GM23338 (cell line): ENCODE measurements at regions not wholly inside any gene's neighbourhood (a gene's known extent, or its start where the extent isn't known, plus 50 kb on each side); places are given as distances from the start of the nearest gene placed in this dataset.

Experiments
- ATAC-seq: fragments of 200-7000 bp; cut with Tn5 transposase; 3 replicates; pipeline ENCODE4 v1.9.1; 2020
- DNase-seq: peaks from one replicate; pipeline ENCODE4 v3.0.0-alpha.2; 2015; ENCODE audit warnings: low spot score
- H2AFZ ChIP-seq: fragments of 200-600 bp; sonication (generic); 2 replicates; pipeline ENCODE4 v1.8.0; 2016; ENCODE audit warnings: antibody characterized with exemption, mild to moderate bottlenecking, moderate library complexity
- H3F3A ChIP-seq: fragments of 200-600 bp; sonication (generic); replicated peaks from 2 replicates; pipeline ENCODE4 v1.8.0; 2017; ENCODE audit warnings: antibody characterized with exemption, mixed run types, low read depth
- H3K27ac ChIP-seq: fragments of 200-600 bp; sonication (generic); 2 replicates; pipeline ENCODE4 v1.6.1; 2016; ENCODE audit warnings: low read depth
- H3K27me3 ChIP-seq: fragments of 200-600 bp; sonication (generic); 2 replicates; pipeline ENCODE4 v1.8.0; 2016; ENCODE audit warnings: mild to moderate bottlenecking, mixed run types, moderate library complexity; ENCODE audit not compliant: insufficient read depth
- H3K36me3 ChIP-seq: fragments of 200-600 bp; sonication (generic); 2 replicates; pipeline ENCODE4 v1.8.0; 2016; ENCODE audit warnings: mild to moderate bottlenecking; ENCODE audit not compliant: insufficient read depth
- H3K4me1 ChIP-seq: fragments of 200-600 bp; sonication (generic); 2 replicates; pipeline ENCODE4 v1.8.0; 2016; ENCODE audit warnings: mild to moderate bottlenecking, moderate library complexity; ENCODE audit not compliant: insufficient read depth
- H3K4me2 ChIP-seq: fragments of 200-600 bp; sonication (generic); 2 replicates; pipeline ENCODE4 v1.7.1; 2017; ENCODE audit warnings: mixed run types
- H3K4me3 ChIP-seq: fragments of 200-600 bp; sonication (generic); 2 replicates; pipeline ENCODE4 v1.6.1; 2016; ENCODE audit warnings: mixed run types
- H3K79me2 ChIP-seq: fragments of 200-600 bp; sonication (generic); replicated peaks from 2 replicates; pipeline ENCODE4 v1.8.0; 2017; ENCODE audit warnings: mild to moderate bottlenecking; ENCODE audit not compliant: insufficient read depth
- H3K9me2 ChIP-seq: fragments of 200-600 bp; sonication (generic); 2 replicates; pipeline ENCODE4 v1.8.0; 2017; ENCODE audit not compliant: insufficient read depth
- H4K20me1 ChIP-seq: fragments of 200-600 bp; sonication (generic); replicated peaks from 2 replicates; pipeline ENCODE4 v1.8.0; 2017; ENCODE audit warnings: mild to moderate bottlenecking; ENCODE audit not compliant: insufficient read depth
- H3K27ac Mint-ChIP-seq: 2 replicates; pipeline ENCODE4 v1.8.0; 2020; ENCODE audit warnings: inconsistent platforms, mild to moderate bottlenecking, moderate library complexity, mixed read lengths
- H3K27me3 Mint-ChIP-seq: 3 replicates; pipeline ENCODE4 v1.8.0; 2022; ENCODE audit warnings: low read depth, mild to moderate bottlenecking, moderate library complexity, mixed read lengths, inconsistent platforms; ENCODE audit not compliant: insufficient read depth, poor library complexity
- H3K36me3 Mint-ChIP-seq: 3 replicates; pipeline ENCODE4 v1.8.0; 2021; ENCODE audit warnings: low read depth, mild to moderate bottlenecking, inconsistent platforms, moderate library complexity, mixed read lengths
- H3K4me1 Mint-ChIP-seq: 3 replicates; pipeline ENCODE4 v1.8.0; 2020; ENCODE audit warnings: mild to moderate bottlenecking, inconsistent platforms, mixed read lengths
- H3K4me3 Mint-ChIP-seq: 3 replicates; pipeline ENCODE4 v1.8.0; 2021; ENCODE audit warnings: moderate library complexity, mild to moderate bottlenecking, inconsistent platforms, mixed read lengths
- H3K9me3 Mint-ChIP-seq: 3 replicates; pipeline ENCODE4 v1.8.0; 2020; ENCODE audit warnings: moderate library complexity, mild to moderate bottlenecking, inconsistent platforms, mixed read lengths
- CREB1 ChIP-seq: fragments of 250-450 bp; sonication (Bioruptor Pico); IDR thresholded peaks from 2 replicates; pipeline ENCODE4 v1.5.0; 2020; ENCODE audit warnings: low read depth, mild to moderate bottlenecking, moderate library complexity
- EZH2 ChIP-seq: fragments of 200-600 bp; sonication (generic); IDR thresholded peaks from one replicate; pipeline ENCODE4 v1.8.0; 2017; ENCODE audit warnings: antibody characterized with exemption, mild to moderate bottlenecking, low read depth; ENCODE audit not compliant: unreplicated experiment
- EZH2phosphoT487 ChIP-seq: fragments of 200-600 bp; sonication (generic); IDR thresholded peaks from one replicate; pipeline ENCODE4 v1.8.1; 2018; ENCODE audit warnings: antibody characterized with exemption; ENCODE audit not compliant: unreplicated experiment
- JUNB ChIP-seq: IDR thresholded peaks from one replicate; pipeline ENCODE4 v1.6.1; 2016; ENCODE audit warnings: antibody characterized with exemption; ENCODE audit not compliant: unreplicated experiment
- NANOG ChIP-seq: IDR thresholded peaks from 2 replicates; pipeline ENCODE4 v1.6.1; 2016; ENCODE audit warnings: antibody characterized with exemption, borderline replicate concordance
- POLR2AphosphoS5 ChIP-seq: IDR thresholded peaks from 2 replicates; pipeline ENCODE4 v1.6.1; 2016; ENCODE audit warnings: antibody characterized with exemption, low read depth
- REST ChIP-seq: IDR thresholded peaks from one replicate; pipeline ENCODE4 v1.6.1; 2018; ENCODE audit warnings: antibody characterized with exemption; ENCODE audit not compliant: unreplicated experiment
- STAT1 ChIP-seq: IDR thresholded peaks from one replicate; pipeline ENCODE4 v1.6.1; 2016; ENCODE audit warnings: antibody characterized with exemption; ENCODE audit not compliant: unreplicated experiment
- ZNF114 ChIP-seq: fragments of 250-450 bp; sonication (Bioruptor Pico); IDR thresholded peaks from 2 replicates; pipeline ENCODE4 v1.5.0; 2020; ENCODE audit warnings: mild to moderate bottlenecking, moderate library complexity
- ZNF331 ChIP-seq: fragments of 250-450 bp; sonication (Bioruptor Pico); IDR thresholded peaks from 2 replicates; pipeline ENCODE4 v1.5.0; 2020; ENCODE audit warnings: low read depth, mild to moderate bottlenecking, moderate library complexity
- TF ChIP-seq, protein P1 (sequence below): IDR thresholded peaks from 2 replicates; pipeline ENCODE4 v1.6.1; 2016; ENCODE audit warnings: antibody characterized with exemption
- TF ChIP-seq, protein P2 (sequence below), 2 experiments: fragments of 200-600 bp in 1 of 2; sonication (generic) in 1 of 2; conservative IDR thresholded peaks; 2 replicates each; pipeline versions ENCODE4 v1.5.1 to v1.6.1; 2016 to 2017; ENCODE audit warnings: antibody characterized with exemption in 2 of 2, low read depth in 2 of 2, mild to moderate bottlenecking in 2 of 2, moderate library complexity in 1 of 2
- TF ChIP-seq, protein P3 (sequence below): fragments of 250-450 bp; sonication (Bioruptor Pico); IDR thresholded peaks from 2 replicates; pipeline ENCODE4 v1.5.0; 2020; ENCODE audit warnings: mild to moderate bottlenecking, moderate library complexity

DNA sequence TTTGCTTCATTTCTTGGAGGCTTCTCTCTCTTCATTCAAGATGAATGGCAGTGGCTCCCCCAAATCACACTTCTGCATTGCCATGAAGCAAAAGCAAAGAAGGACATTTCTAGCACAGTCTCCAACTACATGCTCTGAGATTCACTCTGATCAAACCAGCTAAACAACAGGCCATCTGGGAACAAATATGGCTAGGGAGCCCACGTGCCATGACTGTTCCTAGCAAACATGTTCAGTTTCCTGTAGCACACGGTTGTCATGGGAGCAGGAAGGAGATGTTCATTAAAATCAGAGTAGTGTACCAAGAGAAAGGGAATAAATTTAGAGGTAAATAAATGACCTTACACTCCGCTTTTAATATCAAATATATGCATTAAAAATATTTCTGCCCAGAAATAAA lies 327.3 kb downstream of the GBE1 start:
- Histone ChIP-seq H3K4me3 (no peak overlapping the region), H3K27ac (no peak overlapping the region), H4K20me1 (no peaks in the 10 kb centered on the region), H3K9me2 (no peaks in the 10 kb centered on the region), H3K4me1 (no peaks in the 10 kb centered on the region), H3K27me3 (no peaks in the 10 kb centered on the region), H2AFZ (no peak overlapping the region), H3F3A (no peaks in the 10 kb centered on the region), H3K4me2 (no peak overlapping the region), H3K79me2 (no peaks in the 10 kb centered on the region), H3K36me3 (no peaks in the 10 kb centered on the region)
- H3K4me1 Mint-ChIP-seq: no peaks in the 10 kb centered on the region
- no peak overlapping the region for H3K4me3 Mint-ChIP-seq
- DNase-seq (no peak), ATAC-seq (no peak)
- H3K27ac Mint-ChIP-seq: no peak overlapping the region
- H3K36me3 Mint-ChIP-seq: no peaks in the 10 kb centered on the region
- no peaks in the 10 kb centered on the region for H3K27me3 Mint-ChIP-seq
- no peaks in the 10 kb centered on the region for H3K9me3 Mint-ChIP-seq
- TF ChIP-seq POLR2AphosphoS5: no peak
- TF ChIP-seq, protein P1, sequence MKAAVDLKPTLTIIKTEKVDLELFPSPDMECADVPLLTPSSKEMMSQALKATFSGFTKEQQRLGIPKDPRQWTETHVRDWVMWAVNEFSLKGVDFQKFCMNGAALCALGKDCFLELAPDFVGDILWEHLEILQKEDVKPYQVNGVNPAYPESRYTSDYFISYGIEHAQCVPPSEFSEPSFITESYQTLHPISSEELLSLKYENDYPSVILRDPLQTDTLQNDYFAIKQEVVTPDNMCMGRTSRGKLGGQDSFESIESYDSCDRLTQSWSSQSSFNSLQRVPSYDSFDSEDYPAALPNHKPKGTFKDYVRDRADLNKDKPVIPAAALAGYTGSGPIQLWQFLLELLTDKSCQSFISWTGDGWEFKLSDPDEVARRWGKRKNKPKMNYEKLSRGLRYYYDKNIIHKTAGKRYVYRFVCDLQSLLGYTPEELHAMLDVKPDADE: no peak
- TF ChIP-seq, protein P2, sequence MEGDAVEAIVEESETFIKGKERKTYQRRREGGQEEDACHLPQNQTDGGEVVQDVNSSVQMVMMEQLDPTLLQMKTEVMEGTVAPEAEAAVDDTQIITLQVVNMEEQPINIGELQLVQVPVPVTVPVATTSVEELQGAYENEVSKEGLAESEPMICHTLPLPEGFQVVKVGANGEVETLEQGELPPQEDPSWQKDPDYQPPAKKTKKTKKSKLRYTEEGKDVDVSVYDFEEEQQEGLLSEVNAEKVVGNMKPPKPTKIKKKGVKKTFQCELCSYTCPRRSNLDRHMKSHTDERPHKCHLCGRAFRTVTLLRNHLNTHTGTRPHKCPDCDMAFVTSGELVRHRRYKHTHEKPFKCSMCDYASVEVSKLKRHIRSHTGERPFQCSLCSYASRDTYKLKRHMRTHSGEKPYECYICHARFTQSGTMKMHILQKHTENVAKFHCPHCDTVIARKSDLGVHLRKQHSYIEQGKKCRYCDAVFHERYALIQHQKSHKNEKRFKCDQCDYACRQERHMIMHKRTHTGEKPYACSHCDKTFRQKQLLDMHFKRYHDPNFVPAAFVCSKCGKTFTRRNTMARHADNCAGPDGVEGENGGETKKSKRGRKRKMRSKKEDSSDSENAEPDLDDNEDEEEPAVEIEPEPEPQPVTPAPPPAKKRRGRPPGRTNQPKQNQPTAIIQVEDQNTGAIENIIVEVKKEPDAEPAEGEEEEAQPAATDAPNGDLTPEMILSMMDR (conservative IDR thresholded peaks at IDR 0.05; ENCODE audit: low read depth in 2 of 2): no peak
- no peak for TF ChIP-seq EZH2
- no peak for TF ChIP-seq NANOG
- no peak for TF ChIP-seq ZNF114
- TF ChIP-seq EZH2phosphoT487: no peak
- no peak for TF ChIP-seq CREB1
- TF ChIP-seq, protein P3, sequence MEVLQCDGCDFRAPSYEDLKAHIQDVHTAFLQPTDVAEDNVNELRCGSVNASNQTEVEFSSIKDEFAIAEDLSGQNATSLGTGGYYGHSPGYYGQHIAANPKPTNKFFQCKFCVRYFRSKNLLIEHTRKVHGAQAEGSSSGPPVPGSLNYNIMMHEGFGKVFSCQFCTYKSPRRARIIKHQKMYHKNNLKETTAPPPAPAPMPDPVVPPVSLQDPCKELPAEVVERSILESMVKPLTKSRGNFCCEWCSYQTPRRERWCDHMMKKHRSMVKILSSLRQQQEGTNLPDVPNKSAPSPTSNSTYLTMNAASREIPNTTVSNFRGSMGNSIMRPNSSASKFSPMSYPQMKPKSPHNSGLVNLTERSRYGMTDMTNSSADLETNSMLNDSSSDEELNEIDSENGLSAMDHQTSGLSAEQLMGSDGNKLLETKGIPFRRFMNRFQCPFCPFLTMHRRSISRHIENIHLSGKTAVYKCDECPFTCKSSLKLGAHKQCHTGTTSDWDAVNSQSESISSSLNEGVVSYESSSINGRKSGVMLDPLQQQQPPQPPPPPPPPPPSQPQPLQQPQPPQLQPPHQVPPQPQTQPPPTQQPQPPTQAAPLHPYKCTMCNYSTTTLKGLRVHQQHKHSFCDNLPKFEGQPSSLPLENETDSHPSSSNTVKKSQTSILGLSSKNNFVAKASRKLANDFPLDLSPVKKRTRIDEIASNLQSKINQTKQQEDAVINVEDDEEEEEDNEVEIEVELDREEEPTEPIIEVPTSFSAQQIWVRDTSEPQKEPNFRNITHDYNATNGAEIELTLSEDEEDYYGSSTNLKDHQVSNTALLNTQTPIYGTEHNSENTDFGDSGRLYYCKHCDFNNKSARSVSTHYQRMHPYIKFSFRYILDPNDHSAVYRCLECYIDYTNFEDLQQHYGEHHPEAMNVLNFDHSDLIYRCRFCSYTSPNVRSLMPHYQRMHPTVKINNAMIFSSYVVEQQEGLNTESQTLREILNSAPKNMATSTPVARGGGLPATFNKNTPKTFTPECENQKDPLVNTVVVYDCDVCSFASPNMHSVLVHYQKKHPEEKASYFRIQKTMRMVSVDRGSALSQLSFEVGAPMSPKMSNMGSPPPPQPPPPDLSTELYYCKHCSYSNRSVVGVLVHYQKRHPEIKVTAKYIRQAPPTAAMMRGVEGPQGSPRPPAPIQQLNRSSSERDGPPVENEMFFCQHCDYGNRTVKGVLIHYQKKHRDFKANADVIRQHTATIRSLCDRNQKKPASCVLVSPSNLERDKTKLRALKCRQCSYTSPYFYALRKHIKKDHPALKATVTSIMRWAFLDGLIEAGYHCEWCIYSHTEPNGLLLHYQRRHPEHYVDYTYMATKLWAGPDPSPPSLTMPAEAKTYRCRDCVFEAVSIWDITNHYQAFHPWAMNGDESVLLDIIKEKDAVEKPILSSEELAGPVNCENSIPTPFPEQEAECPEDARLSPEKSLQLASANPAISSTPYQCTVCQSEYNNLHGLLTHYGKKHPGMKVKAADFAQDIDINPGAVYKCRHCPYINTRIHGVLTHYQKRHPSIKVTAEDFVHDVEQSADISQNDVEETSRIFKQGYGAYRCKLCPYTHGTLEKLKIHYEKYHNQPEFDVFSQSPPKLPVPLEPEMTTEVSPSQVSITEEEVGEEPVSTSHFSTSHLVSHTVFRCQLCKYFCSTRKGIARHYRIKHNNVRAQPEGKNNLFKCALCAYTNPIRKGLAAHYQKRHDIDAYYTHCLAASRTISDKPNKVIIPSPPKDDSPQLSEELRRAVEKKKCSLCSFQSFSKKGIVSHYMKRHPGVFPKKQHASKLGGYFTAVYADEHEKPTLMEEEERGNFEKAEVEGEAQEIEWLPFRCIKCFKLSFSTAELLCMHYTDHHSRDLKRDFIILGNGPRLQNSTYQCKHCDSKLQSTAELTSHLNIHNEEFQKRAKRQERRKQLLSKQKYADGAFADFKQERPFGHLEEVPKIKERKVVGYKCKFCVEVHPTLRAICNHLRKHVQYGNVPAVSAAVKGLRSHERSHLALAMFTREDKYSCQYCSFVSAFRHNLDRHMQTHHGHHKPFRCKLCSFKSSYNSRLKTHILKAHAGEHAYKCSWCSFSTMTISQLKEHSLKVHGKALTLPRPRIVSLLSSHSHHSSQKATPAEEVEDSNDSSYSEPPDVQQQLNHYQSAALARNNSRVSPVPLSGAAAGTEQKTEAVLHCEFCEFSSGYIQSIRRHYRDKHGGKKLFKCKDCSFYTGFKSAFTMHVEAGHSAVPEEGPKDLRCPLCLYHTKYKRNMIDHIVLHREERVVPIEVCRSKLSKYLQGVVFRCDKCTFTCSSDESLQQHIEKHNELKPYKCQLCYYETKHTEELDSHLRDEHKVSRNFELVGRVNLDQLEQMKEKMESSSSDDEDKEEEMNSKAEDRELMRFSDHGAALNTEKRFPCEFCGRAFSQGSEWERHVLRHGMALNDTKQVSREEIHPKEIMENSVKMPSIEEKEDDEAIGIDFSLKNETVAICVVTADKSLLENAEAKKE (CRISPR knock-in tag): no peak
- no peak for TF ChIP-seq REST
- no peak for TF ChIP-seq STAT1
- no peak for TF ChIP-seq JUNB
- TF ChIP-seq ZNF331 (CRISPR knock-in tag): no peak
